ENCODE measurements at regions not wholly inside any gene's neighbourhood (a gene's known extent, or its start where the extent isn't known, plus 50 kb on each side); places are given as distances from the start of the nearest gene placed in this dataset.

DNA sequence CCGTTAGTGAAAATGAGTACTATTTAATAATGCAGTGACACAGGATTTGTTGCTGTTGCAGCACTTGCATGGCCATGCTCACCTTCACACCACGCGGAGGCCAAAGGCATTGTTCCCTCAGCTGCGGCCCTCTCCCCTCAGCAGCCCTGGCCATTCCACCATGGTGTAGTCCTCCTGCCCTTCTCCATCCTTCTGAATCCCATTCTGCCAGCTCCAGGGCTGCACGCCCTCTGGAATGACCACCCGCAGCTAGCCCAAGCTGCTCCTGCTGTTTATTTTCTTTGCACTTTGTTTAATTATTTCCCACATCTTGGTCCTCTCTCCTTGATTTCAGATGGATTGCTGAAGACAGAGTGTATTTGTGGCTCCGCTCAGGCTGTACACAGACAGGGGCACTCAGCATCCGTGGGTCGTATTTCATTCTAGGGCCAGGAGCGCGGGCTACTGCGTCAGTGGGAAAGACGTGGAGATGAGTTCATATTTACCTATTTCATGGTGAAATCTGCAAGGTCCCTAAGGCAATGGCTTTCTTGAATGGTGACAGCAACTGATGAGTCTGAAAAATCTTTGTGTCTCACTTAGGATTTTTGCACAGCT lies 81.4 kb upstream of the DUSP22 start:
- no peak for DNase-seq

- DNase-seq: no peak
Observed at GRCh38 chr6:211871-212497, 80.3 kb upstream of the DUSP22 start.

DNA sequence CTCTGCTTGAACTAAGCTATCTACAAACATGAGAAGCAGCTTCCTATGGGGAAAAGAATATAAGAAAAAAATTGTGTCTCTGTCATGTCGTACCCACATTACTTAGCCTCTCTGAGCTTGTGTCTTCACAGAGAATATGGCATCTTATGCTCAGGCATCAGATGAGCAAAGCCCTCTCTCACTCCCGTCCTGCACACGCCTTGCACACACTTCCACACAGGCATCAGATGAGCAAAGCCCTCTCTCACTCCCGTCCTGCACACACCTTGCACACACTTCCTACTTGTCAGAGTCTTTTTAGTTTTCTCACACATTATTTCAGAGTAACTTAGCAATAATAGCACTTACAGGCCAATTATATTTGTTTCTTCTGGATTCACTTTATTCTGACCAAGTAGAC lies 79.0 kb upstream of the DUSP22 start:
- no peak for DNase-seq

DNA sequence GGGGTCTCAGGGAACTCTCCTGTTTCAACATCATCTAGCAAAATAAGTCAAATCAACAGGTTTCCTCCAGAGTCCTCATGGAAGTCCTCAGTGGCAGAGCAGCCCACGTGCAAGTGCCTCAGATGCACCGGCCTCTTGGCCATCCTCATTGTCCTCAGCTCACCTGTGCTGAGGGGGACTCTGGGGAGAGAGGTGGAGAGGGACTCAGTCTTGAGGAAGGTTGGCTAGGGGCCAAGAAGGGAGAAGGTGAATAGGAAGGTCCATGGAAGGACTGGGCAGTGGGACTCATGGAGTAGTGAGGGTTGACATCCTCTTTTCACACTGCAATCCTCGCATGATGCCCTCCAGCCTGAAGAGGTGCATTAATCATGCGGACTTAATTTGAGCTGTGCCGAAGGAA lies 77.9 kb upstream of the DUSP22 start:
- DNase-seq: no peak

GRCh38 chr6:215335-216034 lies 76.8 kb upstream of the DUSP22 start:
- peak; percentile 49 to 60 for DNase-seq

DNA sequence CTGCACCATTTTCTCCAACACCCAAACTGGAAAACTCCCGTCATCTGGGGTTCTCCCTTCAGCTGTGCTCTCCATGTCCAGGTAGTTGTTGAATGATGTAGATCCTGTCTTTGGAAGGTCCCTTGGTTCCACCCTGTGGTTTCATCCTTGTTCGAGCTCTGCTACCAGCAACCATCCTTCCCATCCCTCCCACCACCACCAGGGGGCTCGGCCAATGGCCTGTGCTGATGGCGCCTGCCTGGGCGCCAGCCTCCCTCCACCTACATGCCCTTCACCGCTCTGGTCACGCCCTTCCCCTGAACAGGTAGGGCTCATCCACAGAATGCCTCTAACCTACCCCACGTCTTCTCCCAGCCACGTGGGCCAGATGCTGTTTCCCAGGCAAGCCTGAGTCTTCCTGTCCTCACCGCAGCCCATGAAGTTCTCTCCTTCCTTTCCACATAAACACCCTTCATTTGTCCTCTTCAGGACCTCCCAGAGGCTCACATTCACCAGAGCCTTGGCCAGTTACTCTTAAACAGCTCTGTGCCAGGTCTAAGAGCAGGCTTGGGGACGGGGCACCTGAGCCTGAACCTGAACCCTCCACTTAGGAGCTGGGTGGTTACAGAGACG lies 75.1 kb upstream of the DUSP22 start:
- peak in 1 of 2 donors; percentile 51 for DNase-seq

DNA sequence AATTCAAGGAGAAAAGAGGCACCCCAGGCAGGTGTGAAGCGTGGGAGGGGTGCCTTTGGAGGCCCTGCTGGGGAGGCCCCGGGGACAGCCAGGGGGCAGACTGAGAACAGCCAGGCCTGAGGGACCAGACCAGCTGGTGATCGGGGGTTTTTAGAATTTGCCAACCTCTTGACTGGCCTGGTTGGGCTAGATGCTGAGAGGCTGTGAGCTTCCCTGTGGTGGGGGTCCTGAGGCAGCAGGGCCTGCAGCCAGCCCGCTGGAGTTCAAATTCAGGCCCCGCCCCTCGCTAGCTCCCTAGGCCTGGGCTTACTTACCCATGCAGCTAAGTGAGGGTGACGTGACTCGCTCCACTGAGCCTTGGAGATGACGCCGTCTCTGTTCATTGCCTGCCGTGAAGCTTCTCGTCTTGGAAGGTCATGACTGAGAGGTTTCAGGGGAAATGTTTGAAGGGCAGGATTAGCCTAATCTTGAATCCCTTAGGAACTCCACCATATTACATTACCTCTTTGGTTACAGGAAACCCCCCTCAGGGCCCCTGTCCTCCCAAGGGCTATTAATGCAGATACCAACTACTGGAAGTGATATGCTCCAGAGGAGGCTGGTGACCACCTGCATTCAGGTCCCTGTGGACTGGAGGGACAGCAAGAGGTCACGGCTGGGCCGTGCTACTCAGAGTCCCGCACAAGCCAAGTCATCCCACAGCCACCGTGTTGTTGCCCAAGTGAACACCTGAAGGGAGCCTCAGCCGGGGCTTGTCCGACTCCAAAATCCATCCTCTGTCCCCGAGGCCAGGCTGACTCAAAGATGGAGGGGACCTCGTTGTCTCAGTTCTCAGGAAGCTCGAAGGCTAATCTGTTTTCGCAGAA lies 73.9 kb upstream of the DUSP22 start:
- DNase-seq: no peak

- no peak for DNase-seq
Observed at GRCh38 chr6:219019-219570, 73.2 kb upstream of the DUSP22 start.

DNA sequence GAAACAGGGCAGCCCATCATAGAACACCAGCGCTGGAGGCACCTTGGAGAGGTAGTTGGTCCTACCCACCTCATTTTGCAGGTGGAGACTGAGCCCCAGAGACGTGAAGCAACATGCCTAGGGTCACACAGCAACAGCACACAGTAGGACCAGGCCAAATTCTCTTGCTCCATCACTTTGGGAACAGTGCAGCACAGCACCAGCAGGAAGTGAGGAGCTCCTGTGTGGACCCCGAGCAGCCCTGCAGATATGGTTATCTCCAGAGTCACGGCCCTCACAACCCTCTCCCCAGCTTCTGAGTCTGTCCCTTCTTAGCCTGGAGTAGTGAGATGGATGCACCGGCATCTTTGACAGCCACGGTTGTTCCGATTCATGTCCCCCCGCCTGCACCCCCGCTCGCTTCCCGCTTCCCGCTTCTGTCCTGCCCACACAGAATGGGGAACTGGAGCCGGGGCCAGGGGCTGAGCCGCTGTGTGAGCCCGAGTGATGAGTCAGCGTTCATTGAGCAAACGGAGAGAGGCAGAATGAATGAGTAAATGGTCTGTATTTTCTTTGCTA lies 72.6 kb upstream of the DUSP22 start:
- no peak for DNase-seq

DNA sequence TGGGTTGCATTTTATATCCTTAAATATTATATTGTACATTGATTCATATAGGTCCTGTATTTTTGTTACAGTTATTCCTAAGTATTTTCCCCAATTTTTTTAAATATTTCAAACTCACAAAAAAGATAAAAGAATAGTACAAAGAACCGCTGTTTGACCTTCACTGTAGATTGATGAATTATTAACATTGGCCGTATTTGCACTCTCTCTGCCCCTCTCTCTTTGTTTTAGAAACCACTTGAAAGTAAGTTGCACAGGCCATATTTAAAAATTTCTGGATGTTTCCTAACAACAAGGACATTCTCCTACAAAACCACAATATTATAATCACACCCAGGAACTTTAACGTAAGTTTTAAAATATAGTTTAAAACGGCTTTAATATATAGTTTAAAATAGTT lies 72.0 kb upstream of the DUSP22 start:
- no peak for DNase-seq

GRCh38 chr6:220721-221475 lies 71.4 kb upstream of the DUSP22 start:
- DNase-seq: no peak

- DNase-seq: no peak
Observed at GRCh38 chr6:221531-222349, 70.5 kb upstream of the DUSP22 start.

GRCh38 chr6:222468-222867 lies 69.8 kb upstream of the DUSP22 start:
- DNase-seq: no peak

GRCh38 chr6:223136-223535 lies 69.2 kb upstream of the DUSP22 start:
- no peak for DNase-seq

DNA sequence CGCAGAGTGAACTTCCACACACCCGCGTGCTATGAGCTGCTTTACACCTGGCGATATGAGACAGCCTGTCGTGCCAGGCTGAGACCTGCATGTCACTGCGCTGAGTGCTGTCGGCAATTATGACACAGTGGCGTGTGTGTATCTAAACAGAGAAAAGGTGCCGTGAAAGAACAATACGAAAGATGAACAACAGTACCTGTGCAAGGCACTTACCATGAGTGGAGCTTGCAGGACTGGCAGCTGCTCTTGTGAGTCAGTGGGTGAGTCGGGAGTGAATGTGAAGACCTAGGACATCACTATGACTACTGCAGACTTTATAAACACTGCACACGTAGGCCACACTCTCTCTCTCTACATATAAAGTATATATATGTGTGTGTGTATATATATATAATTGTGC lies 68.5 kb upstream of the DUSP22 start:
- DNase-seq: peak in 1 of 2 donors; percentile 50

GRCh38 chr6:224350-224749 lies 67.9 kb upstream of the DUSP22 start:
- no peak for DNase-seq

GRCh38 chr6:225121-225721 lies 67.1 kb upstream of the DUSP22 start:
- DNase-seq: peak; percentile 63

DNA sequence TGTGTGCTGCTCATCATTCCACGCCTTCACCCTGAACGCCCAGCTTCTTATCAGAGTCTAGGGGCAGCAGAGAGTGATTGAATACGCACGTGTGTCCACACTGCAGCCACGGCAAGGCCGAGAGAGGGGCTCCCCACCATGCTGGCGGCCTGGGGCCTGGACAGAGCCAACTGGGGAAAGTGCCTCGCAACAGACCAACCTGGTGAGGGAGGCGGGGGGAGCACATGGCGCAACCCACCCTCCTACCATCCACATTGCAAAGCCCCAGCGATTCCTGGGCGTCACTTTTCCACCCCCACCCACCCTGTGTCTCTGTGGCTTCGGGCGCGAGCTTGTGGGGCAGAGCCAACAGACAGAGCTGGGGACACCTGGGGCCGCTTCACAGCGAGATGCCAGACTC lies 66.4 kb upstream of the DUSP22 start:
- no peak for DNase-seq

DNA sequence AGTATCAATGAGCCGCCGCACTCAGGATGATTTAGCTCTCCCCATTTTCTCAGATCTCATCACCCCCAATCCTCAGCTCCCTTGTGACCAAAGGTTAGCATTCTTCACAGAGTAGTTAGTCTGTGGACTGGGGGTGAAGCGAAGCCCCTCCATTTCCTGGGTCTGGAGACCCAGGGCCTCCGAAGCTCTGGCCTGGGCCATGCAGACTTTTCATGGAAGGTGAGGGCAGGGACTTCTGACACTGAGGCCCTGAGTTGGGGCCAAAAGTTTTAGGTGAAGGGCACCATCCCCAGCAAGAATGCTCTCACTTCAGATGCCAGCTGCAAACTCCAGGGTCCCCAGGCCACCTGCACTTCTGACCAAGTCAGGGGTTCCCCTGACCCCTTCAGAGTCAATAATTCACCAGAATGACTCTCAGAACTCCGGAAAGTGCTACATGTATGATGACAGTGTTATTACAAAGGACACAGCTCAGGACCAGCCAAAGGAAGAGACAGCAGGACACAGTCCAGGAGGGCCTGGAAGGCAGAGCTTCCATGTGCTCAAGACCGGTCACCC lies 65.7 kb upstream of the DUSP22 start:
- no peak for DNase-seq
